OCI-LY7 (cell line): ENCODE measurements at regions not wholly inside any gene's neighbourhood (a gene's known extent, or its start where the extent isn't known, plus 50 kb on each side); places are given as distances from the start of the nearest gene placed in this dataset.

ENCODE experiments used
- EZH2phosphoT487 ChIP-seq: fragments of 200-600 bp; sonication (generic); IDR thresholded peaks from 2 replicates; pipeline ENCODE4 v1.6.1; 2018; ENCODE audit warnings: low read depth, borderline replicate concordance, mild to moderate bottlenecking, mixed run types, antibody characterized with exemption, low read length, moderate library complexity, mixed read lengths
- TF ChIP-seq, protein P1 (sequence below): fragments of 200-600 bp; sonication (generic); conservative IDR thresholded peaks from 2 replicates; pipeline ENCODE4 v1.5.1; 2014; ENCODE audit warnings: mild to moderate bottlenecking, antibody characterized with exemption, low read length, moderate library complexity, mixed read lengths

GRCh38 chr11:96448225-96448624 is 58.4 kb downstream of the JRKL start:
- TF ChIP-seq, protein P1, sequence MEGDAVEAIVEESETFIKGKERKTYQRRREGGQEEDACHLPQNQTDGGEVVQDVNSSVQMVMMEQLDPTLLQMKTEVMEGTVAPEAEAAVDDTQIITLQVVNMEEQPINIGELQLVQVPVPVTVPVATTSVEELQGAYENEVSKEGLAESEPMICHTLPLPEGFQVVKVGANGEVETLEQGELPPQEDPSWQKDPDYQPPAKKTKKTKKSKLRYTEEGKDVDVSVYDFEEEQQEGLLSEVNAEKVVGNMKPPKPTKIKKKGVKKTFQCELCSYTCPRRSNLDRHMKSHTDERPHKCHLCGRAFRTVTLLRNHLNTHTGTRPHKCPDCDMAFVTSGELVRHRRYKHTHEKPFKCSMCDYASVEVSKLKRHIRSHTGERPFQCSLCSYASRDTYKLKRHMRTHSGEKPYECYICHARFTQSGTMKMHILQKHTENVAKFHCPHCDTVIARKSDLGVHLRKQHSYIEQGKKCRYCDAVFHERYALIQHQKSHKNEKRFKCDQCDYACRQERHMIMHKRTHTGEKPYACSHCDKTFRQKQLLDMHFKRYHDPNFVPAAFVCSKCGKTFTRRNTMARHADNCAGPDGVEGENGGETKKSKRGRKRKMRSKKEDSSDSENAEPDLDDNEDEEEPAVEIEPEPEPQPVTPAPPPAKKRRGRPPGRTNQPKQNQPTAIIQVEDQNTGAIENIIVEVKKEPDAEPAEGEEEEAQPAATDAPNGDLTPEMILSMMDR = no peak
- TF ChIP-seq EZH2phosphoT487 = no peak
